Heart left ventricle (tissue), 13 donors: ENCODE measurements at regions not wholly inside any gene's neighbourhood (a gene's known extent, or its start where the extent isn't known, plus 50 kb on each side); places are given as distances from the start of the nearest gene placed in this dataset.

Experiments used
- CTCF ChIP-seq, 12 donors: fragments of 200-600 bp; sonication (generic) in 4 of 12; IDR thresholded peaks; one replicate each; pipeline versions ENCODE4 v1.5.0 to v1.8.0; 2018 to 2022; ENCODE audit warnings: antibody characterized with exemption in 12 of 12, mild to moderate bottlenecking in 5 of 12
- POLR2A ChIP-seq, 2 donors: fragments of 450-650 bp; IDR thresholded peaks; one replicate each; pipeline ENCODE4 v1.6.1; 2017; ENCODE audit warnings: antibody characterized with exemption in 2 of 2, mild to moderate bottlenecking in 2 of 2, moderate library complexity in 2 of 2
- donor health status: ischemic (EF 13 %, LVEDD 7.1; RV severe dilation, severe dysfunction).
- donor health status: DM: no; HTN: yes; CAD: no.
- donor health status: DM: no; HTN: no; CAD: no.
- donor health status: ischemic (EF 25% LVEDD 6.9; RV normal size, moderate dysfunction).
- donor health status: ischemic (EF 25% LVEDD 5.7; RV mildly dilated, moderate dysfunction).
- donor health status: ischemic (EF 35%, LVEDD 5.7; RV mildly dilated, moderate dysfunction).
- donor health status: nonischemic (EF 11% LVEDD 7.7; RV severe dilation, severe dysfunction).
- donor health status: DM: yes; HTN: yes; CAD: no.
- donor health status: PGD.
- donor health status: ischemic (EF 29% LVEDD 5.4; RV normal size, mild dysfunction).
- donor health status: nonischemic (EF 23%, LVEDD 6.1; RV moderate dilation, normal function).

- no peak for TF ChIP-seq CTCF (IDR thresholded peaks at IDR 0.05)
- TF ChIP-seq POLR2A (IDR thresholded peaks at IDR 0.05) = no peak
These were observed 463.3 kb upstream of the CCDC54 start for GRCh38 chr3:106913966-106914365.
